ENCODE measurements at regions not wholly inside any gene's neighbourhood (a gene's known extent, or its start where the extent isn't known, plus 50 kb on each side); places are given as distances from the start of the nearest gene placed in this dataset.
"Not testable (repeated sequence)": the region's sequence is repeated elsewhere in the genome, so short reads cannot be mapped to it uniquely, and the experiment has no call there.

DNA sequence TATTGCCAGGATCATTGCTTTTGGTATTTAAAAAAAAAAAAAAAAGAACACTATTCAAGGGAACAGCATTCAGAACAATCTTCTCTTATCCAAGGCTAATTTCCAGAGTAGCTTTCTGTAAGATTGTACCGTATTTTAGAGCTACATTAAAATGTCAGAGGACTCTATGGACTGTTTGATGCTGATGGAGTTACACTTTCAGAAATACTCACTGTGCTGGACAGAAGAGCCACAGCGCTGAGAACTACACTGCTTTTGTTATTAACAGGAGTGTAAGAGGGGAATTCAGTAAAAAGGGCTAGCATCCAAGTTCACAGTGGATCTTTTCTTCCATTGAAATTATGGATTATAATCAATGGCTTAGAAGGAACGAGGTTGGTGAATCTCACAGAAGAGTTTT is 247.7 kb downstream of the AHR start:
- no peak for DNase-seq (ENCODE audit: low read depth)
- H3K4me3 ChIP-seq (ENCODE audit: low read depth, low read length) = no peak overlapping the region

DNA sequence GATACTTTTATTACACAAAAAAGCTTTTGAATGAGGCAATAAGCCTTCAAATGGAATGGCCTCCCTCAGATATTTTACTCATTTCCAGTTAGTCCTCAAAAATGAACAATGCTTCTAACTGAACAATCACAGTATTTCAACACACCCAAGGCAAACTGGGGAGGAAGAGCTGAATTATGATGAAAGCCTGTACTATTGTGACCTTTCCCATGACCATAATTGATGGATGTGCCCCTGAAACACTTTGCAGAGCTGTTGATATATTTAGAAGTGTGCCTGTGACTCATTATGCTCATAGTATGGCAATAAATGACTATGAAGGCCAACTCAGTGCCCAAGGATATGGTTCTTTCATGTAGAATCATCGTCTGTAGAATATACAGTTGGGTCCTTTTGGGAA is 248.1 kb downstream of the AHR start:
- no peak overlapping the region for H3K4me3 ChIP-seq (ENCODE audit: low read depth, low read length)
- DNase-seq (ENCODE audit: low read depth) = peak; percentile 98

DNA sequence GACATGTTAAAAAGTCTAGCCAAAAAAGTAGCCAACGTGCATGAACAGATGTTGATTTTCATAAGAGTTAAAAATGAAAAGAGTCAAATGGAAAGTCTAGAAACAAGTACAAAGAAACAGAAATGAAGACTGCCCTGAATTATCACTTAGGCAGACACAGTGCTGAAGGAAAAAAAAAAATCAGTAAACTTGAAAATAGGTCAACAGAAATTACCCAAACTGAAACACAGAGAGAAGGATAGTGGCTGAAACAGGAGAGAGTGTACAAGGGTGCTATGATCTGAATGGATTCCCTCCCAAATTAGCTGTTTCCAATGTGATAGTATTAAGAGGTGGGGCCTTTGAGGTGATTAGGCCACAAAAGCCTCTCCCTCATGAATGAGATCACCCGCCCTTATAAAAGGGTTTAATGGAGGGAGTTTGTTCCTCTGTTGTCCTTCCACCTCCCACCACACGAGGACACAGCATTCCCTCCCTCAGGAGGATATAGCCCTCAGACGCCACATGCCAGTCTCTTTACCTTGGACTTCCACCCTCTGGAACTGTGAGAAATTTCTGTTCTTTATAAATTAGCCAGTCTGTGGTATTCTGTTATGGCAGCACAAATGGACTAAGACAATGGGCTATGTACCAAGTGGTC is 249.7 kb downstream of the AHR start:
- DNase-seq (ENCODE audit: low read depth) = no peak
- no peak overlapping the region for H3K4me3 ChIP-seq (ENCODE audit: low read depth, low read length)

DNA sequence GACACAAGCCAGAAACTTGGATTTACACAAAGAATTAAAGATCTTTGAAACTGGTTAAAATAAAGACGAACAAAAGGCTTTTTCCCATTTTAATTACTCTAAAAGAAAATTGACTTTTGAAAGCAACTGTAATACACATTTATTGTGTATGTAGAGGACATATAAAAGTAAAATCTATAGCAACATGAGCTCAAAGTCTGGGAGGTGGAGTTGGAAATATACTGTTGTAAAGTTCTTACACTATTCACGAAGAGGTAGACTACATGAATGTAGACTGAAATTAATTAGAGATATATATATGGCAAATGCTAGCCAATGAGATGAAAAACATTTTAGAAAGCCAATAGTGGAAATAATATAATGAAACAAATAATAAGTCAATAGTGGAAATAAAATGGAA is 251.0 kb downstream of the AHR start:
- DNase-seq (ENCODE audit: low read depth) = no peak
- no peak overlapping the region for H3K4me3 ChIP-seq (ENCODE audit: low read depth, low read length)

DNA sequence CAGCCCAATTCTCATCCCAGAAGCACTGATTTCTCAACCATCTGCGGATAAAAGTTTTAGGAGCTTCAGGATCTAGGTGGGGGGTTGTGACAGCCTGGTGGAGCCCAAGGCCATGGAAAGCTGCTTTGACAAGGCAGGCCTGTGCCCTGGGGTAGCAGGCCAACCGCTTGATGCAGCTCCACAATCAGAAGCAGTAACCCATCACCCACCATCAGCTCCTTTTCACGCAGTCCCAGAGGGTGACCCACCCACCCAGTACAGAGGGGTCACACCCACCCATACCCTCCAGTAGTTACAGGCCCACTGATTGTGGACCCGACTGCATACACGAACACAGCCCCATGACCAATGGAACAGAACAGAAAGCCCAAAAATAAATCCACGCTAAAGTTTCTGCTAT is 253.9 kb downstream of the AHR start:
- H3K4me3 ChIP-seq (ENCODE audit: low read depth, low read length) = no peak overlapping the region
- DNase-seq (ENCODE audit: low read depth) = no peak

DNA sequence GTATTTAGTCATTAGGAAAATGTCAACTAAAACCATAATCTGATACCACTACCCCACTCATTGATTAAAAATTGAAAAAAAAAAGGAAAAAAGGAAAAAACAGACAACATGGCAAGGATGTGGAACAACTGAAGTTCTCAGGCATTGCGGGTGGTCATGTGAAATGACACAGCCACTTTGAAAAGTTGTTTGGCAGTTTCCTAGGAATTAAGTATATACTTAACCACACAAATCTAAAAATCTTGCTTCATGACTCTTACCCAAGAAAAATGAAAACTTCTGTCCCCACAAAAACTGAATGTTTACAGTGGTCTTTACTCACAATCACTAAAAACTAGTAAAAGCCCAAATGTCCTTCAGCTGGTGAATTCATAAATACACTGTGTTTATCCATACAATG is 254.5 kb downstream of the AHR start:
- DNase-seq (ENCODE audit: low read depth) = no peak
- H3K4me3 ChIP-seq (ENCODE audit: low read depth, low read length) = no peak overlapping the region

DNA sequence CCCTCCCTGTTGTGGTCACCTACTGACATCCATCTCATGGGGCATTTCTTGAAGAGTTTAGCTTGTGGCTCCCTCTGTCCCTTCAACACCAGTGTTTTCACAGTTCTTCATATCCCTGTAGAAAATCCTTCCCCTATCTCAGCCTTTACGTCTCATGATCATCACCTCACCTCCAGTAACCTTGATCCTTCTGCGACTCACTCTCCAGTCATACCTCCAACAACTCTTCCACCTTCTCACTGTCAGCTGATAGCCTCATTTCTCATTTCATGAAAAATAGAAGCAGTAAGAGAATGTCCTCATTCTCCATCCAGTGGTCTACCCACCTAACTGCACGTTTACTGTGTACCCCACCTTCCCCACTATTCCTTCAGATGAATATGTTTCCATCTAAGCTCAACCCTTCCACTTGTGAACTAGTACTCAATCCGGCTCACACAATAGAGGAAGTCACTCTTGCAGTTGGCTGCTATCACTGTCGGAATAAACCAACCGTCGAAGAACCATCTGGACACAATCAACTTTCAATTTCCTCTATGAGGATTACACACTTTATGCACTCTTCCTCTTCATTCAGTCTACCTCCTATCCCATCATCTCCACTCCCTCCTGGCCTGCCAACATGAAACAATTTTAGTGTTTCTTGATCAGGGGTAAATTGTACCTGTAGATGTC is 256.0 kb downstream of the AHR start:
- DNase-seq (ENCODE audit: low read depth) = no peak
- no peak overlapping the region for H3K4me3 ChIP-seq (ENCODE audit: low read depth, low read length)

DNA sequence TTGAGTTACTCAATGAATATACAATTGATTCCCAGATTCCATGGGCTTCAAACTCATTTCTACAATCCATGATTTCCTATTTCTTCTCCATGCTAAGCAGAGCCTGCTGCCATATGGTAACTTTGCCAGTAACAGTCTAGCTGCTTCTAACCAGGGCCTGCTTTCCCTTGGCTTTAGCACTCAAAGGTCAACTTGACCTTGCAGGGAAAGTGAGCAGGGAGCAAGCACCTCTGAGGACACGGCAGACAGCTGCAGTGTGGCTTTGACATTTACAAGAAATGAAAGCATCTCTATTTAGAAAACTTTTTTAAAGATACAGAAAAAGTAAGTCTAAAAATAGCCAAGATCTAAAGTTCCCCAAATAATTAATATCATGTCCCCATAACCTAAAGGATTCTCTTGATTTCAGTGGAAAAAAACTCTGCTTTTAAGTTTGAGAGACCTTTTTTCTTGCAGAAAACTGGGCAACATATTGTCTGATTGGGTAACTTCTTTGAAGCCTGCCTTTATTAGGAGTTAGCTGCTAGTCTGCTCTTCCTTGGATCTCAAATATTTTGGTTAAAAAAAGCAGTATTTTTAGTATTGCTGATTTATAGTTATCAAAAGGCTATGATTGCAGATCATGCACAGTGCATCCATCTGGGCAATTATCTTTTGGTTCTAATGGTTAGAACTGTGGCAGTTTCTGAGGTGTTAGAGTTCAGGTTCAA is 257.9 kb downstream of the AHR start:
- no peak overlapping the region for H3K4me3 ChIP-seq (ENCODE audit: low read depth, low read length)
- DNase-seq (ENCODE audit: low read depth) = no peak

DNA sequence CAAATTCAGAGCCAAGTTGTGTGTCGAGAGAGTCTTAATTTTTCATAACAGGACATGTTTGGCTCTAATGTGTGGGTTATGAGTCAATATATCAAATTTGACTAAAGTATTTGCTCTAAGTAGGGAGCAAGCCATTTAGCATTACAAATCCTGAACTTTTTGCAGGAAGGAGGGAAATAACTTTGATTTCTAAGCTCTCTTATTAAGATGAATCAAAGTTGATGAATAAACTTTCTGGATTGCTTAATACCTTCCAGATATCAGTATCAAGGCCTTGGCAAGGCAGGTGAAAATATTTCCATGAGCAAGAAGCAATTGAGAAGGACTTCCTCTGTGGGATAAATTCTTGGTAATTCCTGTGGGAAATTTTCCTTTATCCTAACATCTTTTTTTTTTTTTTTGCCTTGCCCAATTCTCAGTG is 258.8 kb downstream of the AHR start:
- no peak for DNase-seq (ENCODE audit: low read depth)
- no peak overlapping the region for H3K4me3 ChIP-seq (ENCODE audit: low read depth, low read length)

DNA sequence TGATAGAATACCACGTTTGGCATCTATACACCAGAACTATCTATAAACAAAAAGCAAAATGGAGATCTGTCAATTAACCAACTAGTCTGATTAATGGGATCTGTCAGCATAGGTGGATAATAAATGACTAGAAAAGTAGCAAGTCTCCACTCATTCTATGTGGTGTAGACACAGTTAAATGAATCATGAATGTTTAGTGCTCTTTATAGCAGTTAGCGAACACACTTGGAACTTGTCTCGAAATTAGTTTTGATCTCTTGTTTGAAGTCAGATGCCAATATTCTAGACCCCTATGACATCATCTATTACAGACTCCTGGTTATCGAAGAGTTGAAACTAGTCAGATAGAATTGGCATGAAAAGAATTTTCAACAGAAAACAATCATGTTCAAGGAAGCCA is 259.7 kb downstream of the AHR start:
- DNase-seq (ENCODE audit: low read depth) = no peak
- no peak overlapping the region for H3K4me3 ChIP-seq (ENCODE audit: low read depth, low read length)

DNA sequence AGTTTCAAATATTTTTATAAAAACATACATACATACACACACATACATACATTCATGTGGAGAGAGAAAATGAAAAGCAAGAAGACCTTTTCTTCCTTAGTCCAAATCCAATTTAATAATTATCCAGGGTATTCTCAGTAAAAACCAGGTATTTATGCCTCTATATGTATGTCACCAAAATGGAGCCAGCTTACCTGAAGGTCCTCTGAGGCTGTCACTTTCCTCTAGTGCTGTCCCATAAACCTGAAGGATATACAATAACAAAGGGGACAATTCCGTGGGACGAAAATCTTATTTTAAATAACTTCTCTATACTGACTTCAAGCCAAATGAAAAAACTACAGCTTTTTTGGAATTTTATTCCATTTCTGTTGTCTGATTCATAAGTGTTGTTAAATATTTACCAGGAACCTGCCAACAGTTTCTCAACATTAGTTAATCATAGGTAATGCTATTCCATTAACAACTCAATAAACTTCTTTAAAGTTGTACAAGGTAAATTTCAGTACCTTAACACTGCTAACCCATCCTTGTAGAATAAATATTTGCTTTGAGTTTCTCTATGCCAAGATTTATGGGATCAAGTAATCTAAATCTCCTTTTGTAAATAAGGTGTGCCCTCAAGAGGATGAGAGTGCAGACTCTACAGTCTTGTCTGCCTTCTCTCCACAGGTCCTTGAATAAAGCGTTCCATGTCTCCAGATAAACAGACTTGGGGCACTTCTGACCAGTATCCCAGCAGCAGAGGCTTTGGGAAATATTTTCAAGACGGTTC is 260.3 kb downstream of the AHR start:
- no peak overlapping the region for H3K4me3 ChIP-seq (ENCODE audit: low read depth, low read length)

DNA sequence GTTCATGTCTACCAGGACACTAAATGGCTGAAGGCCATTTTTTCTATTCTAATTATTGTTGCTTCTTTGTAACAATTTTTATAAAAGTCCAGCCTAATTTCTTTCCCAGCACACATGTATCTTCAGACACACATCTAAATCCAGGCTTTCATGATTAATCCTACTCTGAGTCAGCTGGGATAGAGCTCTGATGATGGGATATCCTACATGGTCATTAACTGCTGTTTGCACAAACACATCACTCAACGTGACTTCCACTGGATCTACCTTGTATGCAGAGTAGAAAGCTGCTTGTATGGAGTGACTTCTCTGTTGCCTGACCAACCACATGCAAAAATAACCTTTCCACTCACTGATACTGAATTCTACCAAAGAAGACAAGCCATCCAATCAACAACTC is 260.9 kb downstream of the AHR start:
- no peak overlapping the region for H3K4me3 ChIP-seq (ENCODE audit: low read depth, low read length)
- no peak for DNase-seq (ENCODE audit: low read depth)

More for the DNA sequence above, 260.3 kb downstream of the AHR start:
- DNase-seq (ENCODE audit: low read depth) = no peak

DNA sequence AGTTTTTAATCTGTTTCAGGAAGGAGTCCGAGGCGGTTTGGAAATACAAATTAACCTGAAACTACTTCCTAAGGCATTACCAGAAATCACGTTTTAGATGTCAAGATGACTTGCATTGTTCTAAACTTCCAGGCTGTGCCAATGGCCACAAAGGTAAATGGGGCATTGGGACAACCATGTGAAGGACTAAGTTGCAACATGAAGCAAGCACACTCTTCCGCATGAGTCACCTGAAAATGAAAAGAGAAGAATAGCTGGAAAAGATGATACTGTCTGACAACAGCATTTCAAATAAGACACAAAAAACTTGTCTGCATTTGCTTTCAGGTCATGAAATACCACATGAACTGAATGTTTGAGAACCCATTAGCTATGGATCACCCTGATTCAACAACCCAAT is 262.1 kb downstream of the AHR start:
- DNase-seq (ENCODE audit: low read depth) = no peak
- H3K4me3 ChIP-seq (ENCODE audit: low read depth, low read length) = no peak overlapping the region

DNA sequence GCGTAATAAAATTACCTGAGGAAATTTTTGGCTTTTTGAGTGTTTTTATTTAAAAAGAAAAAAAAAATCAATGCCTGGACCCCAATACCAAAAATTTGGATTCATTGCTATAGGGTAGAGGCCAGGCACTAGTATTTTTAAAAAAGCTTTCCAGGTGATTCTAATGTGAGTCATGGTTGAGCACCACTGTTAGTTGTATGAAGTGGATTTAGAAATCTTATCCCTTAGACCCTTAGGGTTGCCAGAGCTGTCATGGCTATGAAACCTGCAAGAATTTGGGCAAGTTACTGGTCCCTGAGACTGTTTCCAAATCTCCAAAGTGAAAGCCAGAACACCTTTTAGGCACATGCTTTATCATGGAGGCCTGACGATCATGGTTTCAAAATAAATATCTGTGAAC is 262.5 kb downstream of the AHR start:
- DNase-seq (ENCODE audit: low read depth) = no peak
- no peak overlapping the region for H3K4me3 ChIP-seq (ENCODE audit: low read depth, low read length)

DNA sequence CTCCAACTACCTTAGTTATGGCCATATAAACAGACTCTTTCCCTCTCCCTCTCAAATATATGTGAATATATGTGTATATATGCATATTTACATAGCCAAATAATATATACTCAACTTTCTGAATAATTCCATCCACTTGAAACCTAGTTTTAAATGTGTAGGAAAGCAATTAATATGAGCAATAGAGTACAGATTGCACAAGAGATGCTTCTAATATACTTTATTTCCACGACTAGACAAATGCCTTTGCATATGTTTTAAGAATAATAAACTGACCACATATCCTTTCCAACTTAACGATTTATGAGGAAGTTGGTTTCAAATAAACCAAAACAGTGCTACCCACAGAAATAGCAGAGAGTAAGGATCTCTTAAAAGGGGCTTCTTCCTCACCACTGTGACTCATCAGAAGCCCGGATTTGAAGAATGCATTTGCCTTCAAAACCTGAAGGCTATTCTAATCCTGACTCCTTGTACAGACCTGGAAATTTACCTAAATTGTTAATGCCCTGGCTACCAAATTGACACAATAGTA is 266.3 kb downstream of the AHR start:
- peak; percentile 73 for DNase-seq (ENCODE audit: low read depth)
- H3K4me3 ChIP-seq (ENCODE audit: low read depth, low read length) = no peak overlapping the region

DNA sequence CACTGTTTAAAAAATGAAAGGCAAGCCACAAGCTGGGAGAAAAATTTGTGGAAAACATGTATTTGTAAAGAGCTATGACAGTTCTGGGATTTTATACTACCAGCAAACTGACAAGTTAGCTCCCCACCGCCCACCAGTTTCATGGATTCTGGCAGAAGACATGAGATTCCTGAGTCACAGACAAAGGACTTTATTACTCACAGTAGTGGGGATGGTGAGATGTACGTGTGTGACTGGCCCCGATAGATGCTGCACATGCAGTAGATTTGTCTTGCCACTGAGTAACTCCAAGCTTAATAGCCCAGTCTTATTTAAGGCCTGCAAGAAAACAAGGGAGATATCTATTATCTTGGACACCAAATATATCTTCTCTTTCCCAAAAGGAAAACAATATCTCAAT is 281.7 kb downstream of the AHR start:
- no peak overlapping the region for H3K4me3 ChIP-seq (ENCODE audit: low read depth, low read length)
- DNase-seq (ENCODE audit: low read depth) = peak; percentile 92

DNA sequence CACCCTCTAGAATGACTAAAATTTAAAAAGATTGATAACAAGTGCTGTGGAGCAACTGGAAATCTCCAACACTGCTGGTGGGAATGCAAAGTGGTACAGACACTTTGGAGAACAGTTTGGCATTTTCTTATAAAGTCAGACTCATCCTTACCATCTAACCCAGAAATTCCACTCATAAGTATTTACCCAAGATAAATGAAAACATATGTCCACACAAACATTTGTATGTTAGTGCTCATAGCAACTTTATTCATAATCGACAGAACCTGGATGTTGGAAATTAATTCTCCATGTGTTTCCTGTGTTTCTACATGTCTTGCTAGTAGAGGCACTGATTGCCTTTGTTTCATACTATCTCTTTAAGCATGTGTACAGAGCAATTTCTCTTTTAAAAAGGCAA is 282.4 kb downstream of the AHR start:
- no peak for DNase-seq (ENCODE audit: low read depth)
- no peak overlapping the region for H3K4me3 ChIP-seq (ENCODE audit: low read depth, low read length)

DNA sequence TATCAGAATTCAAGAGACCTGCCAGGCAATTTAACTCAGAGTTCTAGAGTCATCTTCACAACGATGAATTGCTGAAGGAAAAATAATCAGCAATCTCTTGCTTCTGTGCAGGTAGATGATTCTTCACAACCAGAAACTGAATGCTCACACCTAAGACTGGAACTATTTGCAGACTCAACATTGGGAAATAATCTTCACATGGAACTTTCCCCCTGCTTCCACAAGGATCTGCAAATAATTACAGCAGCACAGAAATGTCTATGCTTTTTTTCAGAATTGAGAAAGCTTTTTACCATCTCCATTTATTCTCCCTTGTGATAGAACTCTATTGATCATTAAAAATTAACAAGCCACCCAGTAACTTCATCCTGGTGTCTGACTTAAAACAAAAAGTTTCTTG is 282.8 kb downstream of the AHR start:
- DNase-seq (ENCODE audit: low read depth) = no peak

DNA sequence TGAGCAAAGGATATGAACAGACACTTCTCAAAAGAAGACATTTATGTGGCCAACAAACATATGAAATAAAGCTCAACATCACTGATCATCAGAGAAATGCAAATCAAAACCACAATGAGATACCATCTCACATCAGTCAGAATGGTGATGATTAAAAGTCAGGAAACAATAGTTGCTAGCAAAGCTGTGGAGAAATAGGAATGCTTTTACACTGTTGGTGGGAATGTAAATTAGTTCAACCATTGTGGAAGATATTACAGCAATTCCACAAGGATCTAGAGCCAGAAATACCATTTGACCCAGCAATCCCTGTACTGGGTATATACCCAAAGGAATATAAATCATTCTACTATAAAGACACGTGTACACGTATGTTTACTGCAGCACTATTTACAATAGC is 284.2 kb downstream of the AHR start:
- not testable (repeated sequence) for DNase-seq (ENCODE audit: low read depth); H3K4me3 ChIP-seq (ENCODE audit: low read depth, low read length)

More for the DNA sequence above, 282.8 kb downstream of the AHR start:
- no peak overlapping the region for H3K4me3 ChIP-seq (ENCODE audit: low read depth, low read length)

DNA sequence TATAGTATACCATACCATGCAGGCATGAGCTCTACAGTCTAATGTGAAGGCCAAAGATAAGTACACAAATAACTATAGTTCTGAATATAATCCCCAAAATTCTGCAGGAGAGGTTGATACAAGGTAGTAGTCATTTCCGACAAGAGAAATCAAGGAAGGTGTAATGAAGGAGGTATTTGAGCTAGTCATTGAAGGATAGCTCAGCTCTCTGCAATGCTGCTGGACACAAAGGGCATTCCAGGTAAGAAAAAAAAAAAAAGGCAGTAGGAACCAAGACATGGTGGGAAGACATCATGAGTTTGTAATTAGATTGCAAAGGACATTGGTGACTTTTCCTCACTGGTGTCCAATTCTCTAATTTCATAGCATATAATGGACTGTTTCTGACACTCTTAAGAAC is 285.3 kb downstream of the AHR start:
- no peak for DNase-seq (ENCODE audit: low read depth)
- H3K4me3 ChIP-seq (ENCODE audit: low read depth, low read length) = no peak overlapping the region
